HepG2 (cell line): ENCODE measurements at regions not wholly inside any gene's neighbourhood (a gene's known extent, or its start where the extent isn't known, plus 50 kb on each side); places are given as distances from the start of the nearest gene placed in this dataset.

Experiments used
- FLYWCH1 ChIP-seq: sonication (generic); formaldehyde crosslinking; IDR thresholded peaks from 2 replicates; pipeline ENCODE4 v1.8.1; 2023; ENCODE audit warnings: mild to moderate bottlenecking, missing genetic modification reagents
- KIAA2018 ChIP-seq: sonication (generic); formaldehyde crosslinking; IDR thresholded peaks from 2 replicates; pipeline ENCODE4 v1.5.0; 2020; ENCODE audit warnings: mild to moderate bottlenecking, missing genetic modification reagents, borderline replicate concordance
- MED13 ChIP-seq: sonication (generic); formaldehyde crosslinking; IDR thresholded peaks from 2 replicates; pipeline ENCODE4 v1.5.0; 2020; ENCODE audit warnings: missing genetic modification reagents
- NCOR1 ChIP-seq: fragments of 200-600 bp; sonication (generic); IDR thresholded peaks from 2 replicates; pipeline ENCODE4 v1.7.0; 2017; ENCODE audit warnings: antibody characterized with exemption, low read length, borderline replicate concordance
- NFE2 ChIP-seq: sonication (generic); formaldehyde crosslinking; IDR thresholded peaks from 2 replicates; pipeline ENCODE4 v1.4.0; 2020; ENCODE audit warnings: missing genetic modification reagents
- PAF1 ChIP-seq: IDR thresholded peaks from 2 replicates; pipeline ENCODE4 v1.6.1; 2016; ENCODE audit warnings: missing genetic modification reagents, missing compliant biosample characterization
- POGK ChIP-seq: sonication (generic); formaldehyde crosslinking; conservative IDR thresholded peaks from 2 replicates; pipeline ENCODE4 v1.8.0; 2022; ENCODE audit warnings: mild to moderate bottlenecking, moderate library complexity, missing genetic modification reagents
- SMAD1 ChIP-seq: sonication (generic); formaldehyde crosslinking; IDR thresholded peaks from 2 replicates; pipeline ENCODE4 v1.4.0; 2020; ENCODE audit warnings: missing genetic modification reagents, low read depth, mild to moderate bottlenecking, borderline replicate concordance
- U2AF2 ChIP-seq: fragments of 200-400 bp; formaldehyde crosslinking; IDR thresholded peaks from 2 replicates; pipeline ENCODE4 v1.6.1; 2017; ENCODE audit warnings: low read depth, mild to moderate bottlenecking, low read length
- ZNF839 ChIP-seq: sonication (generic); formaldehyde crosslinking; IDR thresholded peaks from 2 replicates; pipeline ENCODE4 v1.4.0; 2020; ENCODE audit warnings: missing genetic modification reagents, mild to moderate bottlenecking, borderline replicate concordance

- TF ChIP-seq POGK (CRISPR knock-in tag) (no peak), MED13 (CRISPR knock-in tag) (no peak), NFE2 (CRISPR knock-in tag) (no peak), PAF1 (CRISPR knock-in tag) (no peak), ZNF839 (CRISPR knock-in tag) (no peak), NCOR1 (no peak), SMAD1 (no peak), KIAA2018 (no peak), U2AF2 (no peak), FLYWCH1 (CRISPR knock-in tag) (no peak)
Observed at GRCh38 chr4:32318926-32319325, 1598.8 kb downstream of the PCDH7 start (continued).
